ENCODE measurements at regions not wholly inside any gene's neighbourhood (a gene's known extent, or its start where the extent isn't known, plus 50 kb on each side); places are given as distances from the start of the nearest gene placed in this dataset.

GRCh38 chr3:34312684-34313083 is 514.3 kb downstream of the PDCD6IP start:
- DNase-seq = no peak

- no peak for DNase-seq
Observed at GRCh38 chr3:34319881-34320280, 521.5 kb downstream of the PDCD6IP start.

- DNase-seq = no peak
Observed at GRCh38 chr3:34323517-34323916, 525.1 kb downstream of the PDCD6IP start.

- DNase-seq = no peak
Observed at GRCh38 chr3:34346656-34347055, 548.2 kb downstream of the PDCD6IP start.

GRCh38 chr3:34351882-34352777 is 553.7 kb downstream of the PDCD6IP start:
- no peak for DNase-seq

GRCh38 chr3:34352778-34353331 is 554.4 kb downstream of the PDCD6IP start:
- DNase-seq = no peak

GRCh38 chr3:34357461-34357860 is 559.0 kb downstream of the PDCD6IP start:
- no peak for DNase-seq

- DNase-seq = no peak
Observed at GRCh38 chr3:34359064-34359463, 560.6 kb downstream of the PDCD6IP start.

GRCh38 chr3:34360713-34361112 is 562.3 kb downstream of the PDCD6IP start:
- DNase-seq = no peak

- no peak for DNase-seq
Observed at GRCh38 chr3:34361921-34362320, 563.5 kb downstream of the PDCD6IP start.

- no peak for DNase-seq
Observed at GRCh38 chr3:34362910-34363309, 564.5 kb downstream of the PDCD6IP start.

GRCh38 chr3:34363881-34364280 is 565.5 kb downstream of the PDCD6IP start:
- DNase-seq = no peak

GRCh38 chr3:34364335-34364734 is 565.9 kb downstream of the PDCD6IP start:
- no peak for DNase-seq

- DNase-seq = no peak
Observed at GRCh38 chr3:34365231-34365630, 566.8 kb downstream of the PDCD6IP start.

- DNase-seq = no peak
Observed at GRCh38 chr3:34365771-34366170, 567.3 kb downstream of the PDCD6IP start.

- no peak for DNase-seq
Observed at GRCh38 chr3:34367521-34367920, 569.1 kb downstream of the PDCD6IP start.

- DNase-seq = no peak
Observed at GRCh38 chr3:34374521-34374920, 576.1 kb downstream of the PDCD6IP start.

GRCh38 chr3:34376691-34377090 is 578.3 kb downstream of the PDCD6IP start:
- no peak for DNase-seq

GRCh38 chr3:34377961-34378360 is 579.5 kb downstream of the PDCD6IP start:
- no peak for DNase-seq

- no peak for DNase-seq
Observed at GRCh38 chr3:34381243-34381642, 582.8 kb downstream of the PDCD6IP start.

- no peak for DNase-seq
Observed at GRCh38 chr3:34382859-34383258, 584.4 kb downstream of the PDCD6IP start.

GRCh38 chr3:34386309-34386708 is 587.9 kb downstream of the PDCD6IP start:
- no peak for DNase-seq

GRCh38 chr3:34387826-34388564 is 589.6 kb downstream of the PDCD6IP start:
- DNase-seq = no peak

GRCh38 chr3:34388830-34389229 is 590.4 kb downstream of the PDCD6IP start:
- DNase-seq = no peak

Data from AML-193 (cell line).